ENCODE measurements at regions not wholly inside any gene's neighbourhood (a gene's known extent, or its start where the extent isn't known, plus 50 kb on each side); places are given as distances from the start of the nearest gene placed in this dataset.

GRCh38 chr17:6285486-6285885 is 149.4 kb downstream of the AIPL1 start:
- no peak for TF ChIP-seq CTCF (IDR thresholded peaks at IDR 0.05; ENCODE audit: low read depth, low read length)
- no peak for TF ChIP-seq POLR2A (IDR thresholded peaks at IDR 0.05; ENCODE audit: extremely low read depth, insufficient read length)

Measured in NB4 (cell line).